Gastroesophageal sphincter (tissue), 4 donors: ENCODE measurements at regions not wholly inside any gene's neighbourhood (a gene's known extent, or its start where the extent isn't known, plus 50 kb on each side); places are given as distances from the start of the nearest gene placed in this dataset.

ENCODE experiments used
- ATAC-seq: fragments of 150-250 bp; one replicate; pipeline ENCODE4 v1.9.1; 2016; ENCODE audit warnings: mild to moderate bottlenecking, moderate library complexity
- H3K27ac ChIP-seq, 4 donors: fragments of 200-600 bp; sonication (generic) in 3 of 4; 1 replicate in 3 of 4; 2 replicates in 1 of 4; pipeline ENCODE4 v1.5.1; 2016 to 2019
- H3K27me3 ChIP-seq: fragments of 200-600 bp; sonication (generic); one replicate; pipeline ENCODE4 v1.5.1; 2019
- H3K36me3 ChIP-seq, 2 donors: fragments of 200-600 bp; sonication (generic); one replicate each; pipeline ENCODE4 v1.5.1; 2019; ENCODE audit warnings: control low read depth in 1 of 2
- H3K4me1 ChIP-seq, 3 donors: fragments of 200-600 bp; sonication (generic); 1 replicate in 2 of 3; 2 replicates in 1 of 3; pipeline ENCODE4 v1.5.1; 2016 to 2019; ENCODE audit warnings: control low read depth in 2 of 3
- H3K4me3 ChIP-seq, 2 donors: fragments of 200-600 bp; sonication (generic); one replicate each; pipeline ENCODE4 v1.5.1; 2019; ENCODE audit warnings: mild to moderate bottlenecking in 1 of 2, moderate library complexity in 1 of 2
- H3K9me3 ChIP-seq, 3 donors: fragments of 200-600 bp; sonication (generic); one replicate each; pipeline ENCODE4 v1.5.1; 2017 to 2019; ENCODE audit warnings: control low read depth in 2 of 3
- CTCF ChIP-seq, 4 experiments: fragments of 200-600 bp in 2 of 4; fragments of 450-650 bp in 2 of 4; sonication (generic) in 1 of 4; IDR thresholded peaks; one replicate each; pipeline ENCODE4 v1.5.1; 2017 to 2019; ENCODE audit warnings: antibody characterized with exemption in 4 of 4, mild to moderate bottlenecking in 2 of 4, moderate library complexity in 2 of 4
- EP300 ChIP-seq: sonication (generic); formaldehyde crosslinking; IDR thresholded peaks from one replicate; pipeline ENCODE4 v1.6.1; 2017; ENCODE audit warnings: antibody characterized with exemption, mild to moderate bottlenecking
- POLR2A ChIP-seq, 2 donors: fragments of 450-650 bp; IDR thresholded peaks; one replicate each; pipeline ENCODE4 v1.6.1; 2017; ENCODE audit warnings: antibody characterized with exemption in 2 of 2, mild to moderate bottlenecking in 2 of 2, moderate library complexity in 1 of 2
- POLR2AphosphoS5 ChIP-seq: sonication (generic); formaldehyde crosslinking; IDR thresholded peaks from one replicate; pipeline ENCODE4 v1.6.1; 2017; ENCODE audit warnings: antibody characterized with exemption
- WGBS, 2 donors: methylation state at CpG; one replicate each; pipeline ENCODE4 v1.1.5; 2018; ENCODE audit warnings: low coverage in 1 of 2; 5-methylcytosine and 5-hydroxymethylcytosine counted together

GRCh38 chr5:144731786-144732185, 561.1 kb downstream of the KCTD16 start:
- Histone ChIP-seq H3K27ac (no peak overlapping the region), H3K4me3 (no peak overlapping the region), H3K27me3 (no peaks in the 10 kb centered on the region), H3K4me1 (no peaks in the 10 kb centered on the region), H3K9me3 (peaks cover 0 to 16% (median 0%) of the 10 kb centered on the region in 3 donors), H3K36me3 (no peaks in the 10 kb centered on the region)
- WGBS, 2 donors = 67 to 90% methylated on average over 1 of the region's 1 CpG
- no peak for ATAC-seq
- no peak for TF ChIP-seq POLR2A (IDR thresholded peaks at IDR 0.05)
- TF ChIP-seq EP300 = no peak

- TF ChIP-seq POLR2A (IDR thresholded peaks at IDR 0.05) = no peak
- H3K27me3 ChIP-seq = no peaks in the 10 kb centered on the region
- no peak for ATAC-seq
- H3K27ac ChIP-seq = no peak overlapping the region
- 45 to 57% methylated on average over 3 of the region's 3 CpGs for WGBS, 2 donors
- no peaks in the 10 kb centered on the region for H3K36me3 ChIP-seq
- H3K4me1 ChIP-seq = no peaks in the 10 kb centered on the region
- no peaks in the 10 kb centered on the region for H3K9me3 ChIP-seq
- no peak overlapping the region for H3K4me3 ChIP-seq
Measured at GRCh38 chr5:144712090-144712489, 541.4 kb downstream of the KCTD16 start.

GRCh38 chr5:144711172-144711571, 540.5 kb downstream of the KCTD16 start:
- Histone ChIP-seq H3K4me3 (no peak overlapping the region), H3K4me1 (no peaks in the 10 kb centered on the region), H3K36me3 (no peaks in the 10 kb centered on the region), H3K9me3 (peaks cover 0 to 4% (median 0%) of the 10 kb centered on the region in 3 donors), H3K27me3 (no peaks in the 10 kb centered on the region), H3K27ac (no peak overlapping the region)
- no peak for ATAC-seq
- 13 to 47% methylated on average over 2 of the region's 2 CpGs for WGBS, 2 donors
- no peak for TF ChIP-seq POLR2A (IDR thresholded peaks at IDR 0.05)
- no peak for TF ChIP-seq EP300
- no peak for TF ChIP-seq POLR2AphosphoS5
- no peak for TF ChIP-seq CTCF (IDR thresholded peaks at IDR 0.05)

GRCh38 chr5:144710637-144711036, 540.0 kb downstream of the KCTD16 start:
- Histone ChIP-seq H3K27ac (no peak overlapping the region), H3K9me3 (peaks cover 0 to 6% (median 0%) of the 10 kb centered on the region in 3 donors), H3K36me3 (no peaks in the 10 kb centered on the region), H3K27me3 (no peaks in the 10 kb centered on the region), H3K4me1 (no peaks in the 10 kb centered on the region), H3K4me3 (no peak overlapping the region)
- 28 to 85% methylated on average over 1 to 2 of the region's 2 CpGs for WGBS, 2 donors
- ATAC-seq = no peak
- TF ChIP-seq EP300 (no peak), POLR2AphosphoS5 (no peak)

- H3K4me3 ChIP-seq = no peak overlapping the region
- H3K36me3 ChIP-seq = no peaks in the 10 kb centered on the region
- H3K27me3 ChIP-seq = no peaks in the 10 kb centered on the region
- no peak for ATAC-seq
- TF ChIP-seq CTCF (IDR thresholded peaks at IDR 0.05) (no peak), POLR2A (IDR thresholded peaks at IDR 0.05) (no peak), POLR2AphosphoS5 (no peak), EP300 (no peak)
- peaks cover 0 to 6% (median 0%) of the 10 kb centered on the region in 3 donors for H3K9me3 ChIP-seq
- no peaks in the 10 kb centered on the region for H3K4me1 ChIP-seq
- 46 to 47% methylated on average over 1 of the region's 1 CpG for WGBS, 2 donors
- H3K27ac ChIP-seq = no peak overlapping the region
Measured at GRCh38 chr5:144703776-144704175, 533.1 kb downstream of the KCTD16 start.

GRCh38 chr5:144698484-144698883, 527.8 kb downstream of the KCTD16 start:
- H3K9me3 ChIP-seq = no peaks in the 10 kb centered on the region
- WGBS, 2 donors = 49 to 58% methylated on average over 2 of the region's 2 CpGs
- no peaks in the 10 kb centered on the region for H3K4me1 ChIP-seq
- H3K27me3 ChIP-seq = no peaks in the 10 kb centered on the region
- no peaks in the 10 kb centered on the region for H3K36me3 ChIP-seq
- H3K27ac ChIP-seq = no peak overlapping the region
- H3K4me3 ChIP-seq = no peak overlapping the region
- TF ChIP-seq POLR2A (IDR thresholded peaks at IDR 0.05) = no peak
- TF ChIP-seq CTCF (IDR thresholded peaks at IDR 0.05) = no peak
- no peak for TF ChIP-seq POLR2AphosphoS5
- no peak for TF ChIP-seq EP300
- no peak for ATAC-seq
